GM13977 (cell line): ENCODE measurements at regions not wholly inside any gene's neighbourhood (a gene's known extent, or its start where the extent isn't known, plus 50 kb on each side); places are given as distances from the start of the nearest gene placed in this dataset.

ENCODE experiments used
- DNase-seq: peaks from one replicate; pipeline ENCODE4 v3.0.0; 2012; ENCODE audit warnings: low spot score
- in situ Hi-C: fragments of 300-500 bp; cut with MboI; formaldehyde crosslinking; loops from one replicate; pipeline ENCODE4 v1.12.0; 2022; ENCODE audit warnings: low sequenced_read_pairs, low pct_unique_long_range_greater_than_20kb, mixed read lengths, inconsistent platforms; ENCODE audit not compliant: unreplicated experiment
- TF ChIP-seq, protein P1 (sequence below): IDR thresholded peaks from 2 replicates; pipeline ENCODE4 v1.5.1; 2012; ENCODE audit warnings: mild to moderate bottlenecking, control low read depth; ENCODE audit not compliant: insufficient read depth; ENCODE audit errors: extremely low read depth, missing control alignments

DNA sequence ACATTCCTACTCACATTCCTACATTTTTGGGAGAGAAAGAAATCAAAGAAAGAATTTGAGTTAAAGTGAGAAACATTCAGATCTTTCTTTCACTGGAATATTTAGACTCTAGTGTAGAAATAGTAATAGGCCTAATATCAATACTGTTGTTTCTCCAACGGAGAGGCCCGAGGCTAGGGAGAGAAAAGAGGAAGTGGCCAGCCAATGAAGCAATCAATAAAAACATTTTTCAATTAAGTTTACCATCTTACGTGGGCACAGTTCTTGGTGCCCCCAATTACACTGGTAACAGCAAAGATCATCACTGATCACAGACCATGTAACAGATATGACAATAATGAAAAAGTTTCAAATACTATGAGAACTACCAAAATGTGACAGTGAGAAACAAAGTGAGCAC lies 281.4 kb downstream of the GPM6A start:
- in situ Hi-C loops, result no loop called here
- DNase-seq, result no peak
- TF ChIP-seq, protein P1, sequence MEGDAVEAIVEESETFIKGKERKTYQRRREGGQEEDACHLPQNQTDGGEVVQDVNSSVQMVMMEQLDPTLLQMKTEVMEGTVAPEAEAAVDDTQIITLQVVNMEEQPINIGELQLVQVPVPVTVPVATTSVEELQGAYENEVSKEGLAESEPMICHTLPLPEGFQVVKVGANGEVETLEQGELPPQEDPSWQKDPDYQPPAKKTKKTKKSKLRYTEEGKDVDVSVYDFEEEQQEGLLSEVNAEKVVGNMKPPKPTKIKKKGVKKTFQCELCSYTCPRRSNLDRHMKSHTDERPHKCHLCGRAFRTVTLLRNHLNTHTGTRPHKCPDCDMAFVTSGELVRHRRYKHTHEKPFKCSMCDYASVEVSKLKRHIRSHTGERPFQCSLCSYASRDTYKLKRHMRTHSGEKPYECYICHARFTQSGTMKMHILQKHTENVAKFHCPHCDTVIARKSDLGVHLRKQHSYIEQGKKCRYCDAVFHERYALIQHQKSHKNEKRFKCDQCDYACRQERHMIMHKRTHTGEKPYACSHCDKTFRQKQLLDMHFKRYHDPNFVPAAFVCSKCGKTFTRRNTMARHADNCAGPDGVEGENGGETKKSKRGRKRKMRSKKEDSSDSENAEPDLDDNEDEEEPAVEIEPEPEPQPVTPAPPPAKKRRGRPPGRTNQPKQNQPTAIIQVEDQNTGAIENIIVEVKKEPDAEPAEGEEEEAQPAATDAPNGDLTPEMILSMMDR, result no peak

GRCh38 chr4:175531405-175532091 lies 280.5 kb downstream of the GPM6A start:
- TF ChIP-seq, protein P1, result no peak
- in situ Hi-C loops, result no loop called here
- no peak for DNase-seq

DNA sequence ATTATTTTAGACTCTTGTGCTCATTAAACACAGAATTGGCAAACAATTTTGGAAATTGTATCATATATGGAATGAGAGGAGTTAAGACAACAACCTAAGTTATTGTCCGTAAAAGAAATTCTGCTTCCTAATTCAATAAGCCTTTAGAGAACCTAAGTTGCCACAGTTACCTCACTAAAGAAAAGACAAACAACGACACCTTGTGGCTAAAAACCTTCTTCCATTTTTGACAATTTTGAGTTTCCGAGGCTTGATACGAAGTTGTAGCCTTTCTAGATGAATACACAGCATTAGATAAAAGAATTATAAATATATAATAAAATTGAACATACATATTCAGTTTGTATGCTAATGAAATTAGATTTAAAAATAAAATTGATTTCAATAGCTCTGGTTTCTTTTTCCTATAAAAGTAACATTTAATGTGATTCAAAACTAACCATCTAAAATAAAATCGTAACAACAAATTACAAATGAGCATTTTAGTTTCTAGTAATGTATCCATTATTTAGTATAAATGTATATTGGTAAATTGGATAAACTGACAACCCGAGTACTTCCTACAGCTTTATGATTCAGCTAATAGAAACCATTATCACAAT lies 275.1 kb downstream of the GPM6A start:
- in situ Hi-C loops, result no loop called here
- peak; percentile 39 for DNase-seq
- TF ChIP-seq, protein P1, result peak; percentile 59

DNA sequence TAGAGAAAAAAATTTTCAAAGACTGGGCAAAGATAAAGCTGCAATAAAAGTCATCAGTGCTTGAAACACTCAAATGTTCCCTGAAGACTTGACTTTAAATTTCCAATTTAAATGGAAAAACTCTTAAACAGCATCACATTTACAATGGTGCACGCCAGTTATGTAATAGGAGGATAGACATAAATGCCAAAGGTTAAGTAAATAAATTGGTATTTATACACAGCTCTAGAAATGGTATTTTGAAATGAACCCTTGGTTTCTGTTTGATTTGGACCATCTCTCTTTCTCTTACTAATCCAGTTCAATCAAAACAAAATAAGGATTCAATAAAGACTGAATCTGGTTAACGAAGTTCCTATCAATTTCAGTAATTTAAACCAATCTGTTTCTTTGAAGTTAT lies 272.6 kb downstream of the GPM6A start:
- DNase-seq, result no peak
- in situ Hi-C loops, result no loop called here
- TF ChIP-seq, protein P1, result no peak

- DNase-seq, result no peak
- in situ Hi-C loops, result no loop called here
- TF ChIP-seq, protein P1, result no peak
These were observed 271.9 kb downstream of the GPM6A start for GRCh38 chr4:175540151-175540550.

DNA sequence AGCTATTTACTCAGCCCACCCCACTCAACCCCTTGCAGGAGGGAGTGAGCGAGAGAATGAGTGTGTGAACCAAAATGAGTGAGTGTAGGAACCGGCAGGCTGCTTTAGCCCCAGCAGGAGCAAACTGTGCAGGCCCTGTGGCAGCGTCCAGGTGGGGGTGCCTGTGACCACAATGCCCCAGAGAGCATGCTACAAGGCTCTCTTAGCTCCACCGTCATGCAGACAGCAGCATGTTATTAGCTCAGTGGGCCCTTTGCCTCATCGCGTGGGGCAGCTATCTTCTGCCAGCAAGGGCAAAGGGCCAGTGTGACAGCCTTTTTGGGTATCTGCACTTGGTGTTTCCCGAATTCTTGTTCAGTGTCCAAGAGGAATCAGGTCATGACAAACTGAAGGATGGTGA lies 271.3 kb downstream of the GPM6A start:
- DNase-seq, result no peak
- in situ Hi-C loops, result no loop called here
- TF ChIP-seq, protein P1, result no peak
